IPS-15b (cell line): ENCODE measurements at regions not wholly inside any gene's neighbourhood (a gene's known extent, or its start where the extent isn't known, plus 50 kb on each side); places are given as distances from the start of the nearest gene placed in this dataset.
"Not testable (repeated sequence)": the region's sequence is repeated elsewhere in the genome, so short reads cannot be mapped to it uniquely, and the experiment has no call there.

Experiments used
- H3K27me3 ChIP-seq: one replicate; pipeline ENCODE4 v1.6.1; 2013; ENCODE audit warnings: low read length; ENCODE audit not compliant: control insufficient read depth, insufficient read depth
- H3K36me3 ChIP-seq: one replicate; pipeline ENCODE4 v1.6.1; 2013; ENCODE audit warnings: low read length; ENCODE audit not compliant: control insufficient read depth, insufficient read depth
- H3K4me1 ChIP-seq: one replicate; pipeline ENCODE4 v1.6.1; 2013; ENCODE audit warnings: mild to moderate bottlenecking, low read length; ENCODE audit not compliant: control insufficient read depth, insufficient read depth
- H3K4me3 ChIP-seq: one replicate; pipeline ENCODE4 v1.5.1; 2013; ENCODE audit warnings: low read depth, low read length
- H3K9ac ChIP-seq: one replicate; pipeline ENCODE4 v1.6.1; 2013; ENCODE audit warnings: low read depth, mild to moderate bottlenecking, low read length
- H3K9me3 ChIP-seq: one replicate; pipeline ENCODE4 v1.6.1; 2013; ENCODE audit warnings: mild to moderate bottlenecking, low read length; ENCODE audit not compliant: control insufficient read depth, insufficient read depth

DNA sequence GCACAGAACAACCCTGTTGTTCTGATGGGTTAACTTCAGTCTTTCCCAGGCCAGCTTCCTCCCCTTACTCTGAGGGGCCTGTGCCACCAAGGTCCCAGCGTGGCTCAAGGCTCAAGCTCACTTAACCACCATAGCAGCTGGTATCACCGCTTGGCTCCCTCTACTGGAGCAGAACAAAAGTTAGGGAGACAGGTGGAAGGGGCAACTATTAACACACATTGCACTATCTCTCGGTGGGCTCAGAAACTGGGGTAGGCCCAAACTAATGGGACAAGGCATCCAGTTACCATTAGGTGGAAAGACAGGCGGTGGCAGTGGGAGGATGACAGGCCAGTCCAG, 88.7 kb upstream of the ATL2 start:
- Histone ChIP-seq H3K9me3 (no peaks in the 10 kb centered on the region), H3K9ac (no peak overlapping the region), H3K4me1 (no peaks in the 10 kb centered on the region), H3K4me3 (no peak overlapping the region), H3K27me3 (no peaks in the 10 kb centered on the region), H3K36me3 (no peaks in the 10 kb centered on the region)

DNA sequence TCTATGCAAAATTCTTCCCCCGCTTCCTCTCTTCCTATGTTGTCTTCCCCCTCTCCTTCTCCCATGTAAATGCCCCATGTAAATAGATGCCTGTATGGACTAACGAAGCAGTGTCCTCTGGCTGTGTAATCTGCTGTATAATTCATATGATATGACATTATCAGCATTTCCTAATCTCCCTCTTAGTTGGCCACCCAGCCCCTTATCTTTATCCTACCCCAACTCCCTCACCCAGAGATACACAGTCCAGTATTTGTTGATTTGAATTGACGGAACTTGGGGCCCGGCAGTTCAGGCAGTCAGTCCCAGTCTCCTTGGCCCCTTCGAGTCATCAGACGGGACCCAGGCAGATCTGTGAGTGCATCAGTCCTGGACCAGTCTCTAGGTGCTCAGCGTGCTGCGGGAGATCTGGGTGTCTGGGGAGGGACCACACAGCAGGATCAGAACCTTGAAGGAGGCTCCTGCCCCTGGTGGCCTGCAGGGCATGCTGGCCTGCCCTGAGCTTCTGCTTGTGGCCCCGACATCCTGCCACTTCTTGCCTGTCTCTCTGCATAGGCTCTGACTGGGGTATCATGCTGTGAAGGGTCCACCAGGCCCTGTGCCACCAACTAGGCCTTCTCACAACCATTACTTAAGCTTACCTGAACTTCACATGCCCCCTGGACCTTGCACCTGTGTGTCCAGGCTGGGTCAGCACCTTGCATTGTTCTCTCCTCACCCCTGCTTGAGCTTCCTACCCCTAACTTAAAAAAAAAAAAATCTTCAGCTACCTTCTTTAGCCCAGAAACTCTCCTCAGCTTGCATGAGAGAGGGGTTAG, 88.1 kb upstream of the ATL2 start:
- Histone ChIP-seq H3K36me3 (no peaks in the 10 kb centered on the region), H3K4me1 (no peaks in the 10 kb centered on the region), H3K27me3 (no peaks in the 10 kb centered on the region), H3K4me3 (no peak overlapping the region), H3K9ac (no peak overlapping the region), H3K9me3 (no peaks in the 10 kb centered on the region)

DNA sequence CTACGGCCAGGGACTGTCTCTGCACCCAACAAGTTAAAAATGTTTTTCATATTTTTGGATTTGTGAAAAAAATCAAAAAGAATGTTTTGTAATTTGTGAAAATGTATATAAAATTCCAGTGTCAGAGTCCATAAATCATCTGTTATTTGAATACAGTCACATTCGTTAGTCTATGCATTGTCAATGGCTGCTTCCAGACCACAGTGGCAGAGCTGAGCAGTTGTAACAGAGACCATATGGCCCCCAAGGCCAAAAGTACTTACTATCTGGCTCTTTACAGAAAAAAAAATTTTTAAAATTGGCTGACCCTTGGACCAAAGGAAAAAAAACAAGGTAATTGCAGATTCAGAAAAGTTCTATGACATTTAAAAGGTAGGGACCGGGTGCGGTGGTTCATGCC, 86.7 kb upstream of the ATL2 start:
- H3K9ac ChIP-seq = no peak overlapping the region
- no peaks in the 10 kb centered on the region for H3K36me3 ChIP-seq
- H3K9me3 ChIP-seq = no peaks in the 10 kb centered on the region
- H3K27me3 ChIP-seq = no peaks in the 10 kb centered on the region
- H3K4me3 ChIP-seq = no peak overlapping the region
- no peaks in the 10 kb centered on the region for H3K4me1 ChIP-seq

DNA sequence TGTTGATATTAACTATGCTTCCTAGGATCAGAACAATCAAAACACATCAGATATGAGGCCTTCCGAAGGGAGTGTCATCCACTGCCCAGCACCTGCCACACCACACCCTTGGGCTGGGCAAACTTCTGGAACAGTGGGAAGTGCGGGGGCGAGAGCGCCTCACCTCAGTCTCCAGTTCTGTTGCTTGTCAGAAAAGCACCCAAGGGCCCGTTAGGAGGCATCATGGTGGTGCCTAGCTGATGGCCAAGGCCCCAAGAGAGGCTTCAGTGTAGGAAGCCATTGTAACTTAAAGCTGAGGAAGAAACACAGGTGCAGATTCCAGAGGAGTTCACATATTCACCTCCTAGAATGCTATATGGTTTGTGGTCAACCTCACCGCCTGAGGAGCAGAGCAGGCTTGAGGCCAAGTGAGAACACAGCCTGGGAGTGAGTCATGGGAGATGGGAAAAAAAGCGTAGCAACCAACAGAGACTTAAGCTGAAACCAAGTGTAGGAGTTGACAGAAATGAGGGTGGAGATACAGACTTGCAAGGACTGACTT, 85.1 kb upstream of the ATL2 start:
- H3K4me1 ChIP-seq = no peaks in the 10 kb centered on the region
- H3K9me3 ChIP-seq = no peaks in the 10 kb centered on the region
- H3K27me3 ChIP-seq = no peaks in the 10 kb centered on the region
- H3K9ac ChIP-seq = no peak overlapping the region
- no peak overlapping the region for H3K4me3 ChIP-seq
- no peaks in the 10 kb centered on the region for H3K36me3 ChIP-seq

DNA sequence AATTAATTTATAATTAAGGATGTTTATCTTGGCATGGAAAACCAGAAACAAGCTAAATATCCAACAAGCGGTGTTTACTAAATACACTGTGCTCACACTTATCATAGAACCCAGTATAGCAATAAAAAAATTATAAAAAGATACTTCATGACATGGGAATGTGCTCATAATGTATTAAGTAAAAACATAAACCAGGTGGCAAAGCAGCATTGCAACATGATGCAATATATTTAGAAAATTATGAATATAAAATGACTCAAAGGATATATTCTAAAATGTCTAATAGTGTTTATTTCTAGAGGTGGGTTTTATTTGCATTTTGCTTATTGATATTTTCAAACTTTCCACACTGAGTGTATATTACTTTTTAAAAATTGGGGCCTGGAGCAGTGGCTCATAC, 84.4 kb upstream of the ATL2 start:
- Histone ChIP-seq H3K4me1 (no peaks in the 10 kb centered on the region), H3K9me3 (no peaks in the 10 kb centered on the region), H3K9ac (no peak overlapping the region), H3K36me3 (no peaks in the 10 kb centered on the region), H3K27me3 (no peaks in the 10 kb centered on the region), H3K4me3 (no peak overlapping the region)

DNA sequence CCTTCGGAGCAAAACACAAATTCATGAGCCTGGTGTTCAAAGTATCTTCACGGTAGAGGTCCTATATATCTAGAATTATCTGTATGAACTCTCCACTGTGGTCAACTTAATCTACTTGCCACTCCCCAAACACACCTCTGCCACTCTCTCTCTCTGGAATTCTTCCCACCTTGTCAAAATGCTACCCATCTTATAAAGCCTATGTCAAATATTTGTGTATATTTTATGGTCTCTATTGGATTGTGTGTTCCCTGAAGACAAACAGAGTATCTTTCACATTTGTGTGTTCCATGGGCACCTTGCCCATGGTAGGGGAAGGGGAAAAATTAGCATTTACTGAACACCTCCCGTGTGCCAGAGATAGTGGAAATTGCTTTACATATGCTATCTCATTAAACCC, 83.2 kb upstream of the ATL2 start:
- Histone ChIP-seq H3K36me3 (no peaks in the 10 kb centered on the region), H3K9me3 (no peaks in the 10 kb centered on the region), H3K4me3 (no peak overlapping the region), H3K4me1 (no peaks in the 10 kb centered on the region), H3K9ac (no peak overlapping the region), H3K27me3 (no peaks in the 10 kb centered on the region)

DNA sequence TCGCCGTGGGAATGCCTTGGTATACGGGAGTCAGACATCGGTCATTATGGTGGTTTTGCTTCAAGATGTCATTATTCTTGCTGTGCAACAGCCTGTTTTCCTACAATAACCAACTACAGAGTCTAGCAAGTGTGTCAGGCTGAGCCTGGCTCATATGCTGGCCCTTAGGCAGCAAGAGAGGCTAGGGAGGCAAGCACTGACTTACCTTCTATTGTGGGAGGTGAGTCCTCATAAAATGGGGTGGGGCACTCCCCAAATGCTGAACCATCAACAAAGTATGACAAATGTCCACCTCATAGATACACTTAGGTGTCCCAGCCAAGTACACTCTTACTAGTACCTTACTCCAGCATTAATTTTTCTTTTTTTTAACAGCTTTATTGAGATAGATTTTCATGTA, 77.0 kb upstream of the ATL2 start:
- Histone ChIP-seq H3K9me3 (no peaks in the 10 kb centered on the region), H3K4me1 (no peaks in the 10 kb centered on the region), H3K27me3 (no peaks in the 10 kb centered on the region), H3K36me3 (no peaks in the 10 kb centered on the region), H3K9ac (no peak overlapping the region), H3K4me3 (no peak overlapping the region)

DNA sequence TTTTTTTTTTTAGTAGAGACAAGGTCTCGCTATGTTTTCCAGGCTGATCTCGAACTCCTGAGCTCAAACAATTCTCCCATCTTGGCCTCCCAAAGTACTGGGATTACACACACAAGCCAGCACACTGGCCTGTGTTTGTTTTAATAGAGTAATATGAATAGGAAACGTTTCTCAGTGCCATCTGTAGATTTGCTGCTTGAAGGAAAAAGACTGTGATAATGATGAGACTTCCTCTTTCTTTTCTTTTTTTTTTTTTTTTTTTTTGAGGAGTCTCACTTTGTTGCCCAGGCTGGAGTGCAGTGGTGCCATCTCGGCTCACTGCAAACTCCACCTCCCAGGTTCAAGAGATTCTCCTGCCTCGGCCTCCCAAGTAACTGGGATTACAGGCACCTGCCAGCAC, 74.7 kb upstream of the ATL2 start:
- not testable (repeated sequence) for H3K4me1 ChIP-seq, H3K4me3 ChIP-seq, H3K9ac ChIP-seq, H3K27me3 ChIP-seq, H3K36me3 ChIP-seq, H3K9me3 ChIP-seq

DNA sequence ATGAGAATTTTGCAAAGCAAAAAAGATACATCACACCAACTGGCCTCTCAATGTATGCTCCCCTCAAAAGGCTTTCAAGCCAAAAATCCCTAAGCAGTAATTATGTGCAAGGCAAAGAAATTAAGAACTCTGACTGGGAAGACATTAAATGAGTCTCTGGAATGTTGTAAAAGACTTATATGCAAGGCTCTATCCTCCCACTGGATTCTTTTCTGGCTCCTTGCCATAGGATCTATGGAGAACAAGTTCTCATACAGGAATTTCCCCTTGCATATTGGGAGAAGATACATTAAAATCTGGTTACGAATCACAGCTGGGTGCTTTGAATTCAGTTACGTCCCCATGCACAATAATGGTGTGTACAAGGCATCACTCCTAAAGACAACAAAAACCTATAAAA, 73.4 kb upstream of the ATL2 start:
- Histone ChIP-seq H3K27me3 (no peaks in the 10 kb centered on the region), H3K4me3 (no peak overlapping the region), H3K36me3 (no peaks in the 10 kb centered on the region), H3K4me1 (peaks cover 12% of the 10 kb centered on the region), H3K9me3 (no peaks in the 10 kb centered on the region), H3K9ac (no peak overlapping the region)

DNA sequence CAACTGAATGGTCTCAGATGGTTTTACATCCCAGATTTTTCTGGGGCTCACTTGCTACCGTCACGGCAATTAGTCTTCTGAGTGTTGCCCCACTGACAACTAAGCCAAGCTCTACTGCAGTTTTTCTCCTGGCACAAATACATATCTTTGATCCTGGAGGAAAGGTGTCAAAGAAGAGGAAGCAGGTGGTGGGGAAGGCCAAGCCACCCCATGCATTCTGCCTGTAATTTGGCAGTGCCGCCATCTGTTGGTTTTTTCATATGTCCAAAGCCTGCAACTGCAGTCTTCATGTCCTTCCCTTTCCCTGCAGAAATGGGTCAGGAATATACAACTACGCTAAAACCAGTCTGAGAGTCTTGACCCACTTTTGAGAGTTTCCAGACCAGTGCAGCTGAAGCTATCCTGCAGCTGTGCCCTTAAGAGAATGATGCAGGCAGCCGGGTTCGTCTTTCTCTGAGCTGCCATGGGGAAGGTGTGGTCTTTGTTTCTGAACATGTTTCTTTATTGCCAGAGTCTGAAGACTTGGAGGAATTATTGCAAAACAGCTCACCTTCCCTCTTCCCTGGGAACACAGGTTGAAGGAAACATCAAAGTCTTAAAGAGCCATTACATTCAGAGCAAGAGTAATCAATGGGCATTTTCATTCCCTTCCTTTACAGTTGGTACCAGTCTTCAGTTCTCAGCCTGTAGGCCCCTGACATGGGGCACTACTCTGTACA, 71.8 kb upstream of the ATL2 start:
- H3K36me3 ChIP-seq = no peaks in the 10 kb centered on the region
- no peaks in the 10 kb centered on the region for H3K27me3 ChIP-seq
- H3K9me3 ChIP-seq = no peaks in the 10 kb centered on the region
- H3K9ac ChIP-seq = no peak overlapping the region
- peaks cover 17% of the 10 kb centered on the region for H3K4me1 ChIP-seq
- H3K4me3 ChIP-seq = no peak overlapping the region

DNA sequence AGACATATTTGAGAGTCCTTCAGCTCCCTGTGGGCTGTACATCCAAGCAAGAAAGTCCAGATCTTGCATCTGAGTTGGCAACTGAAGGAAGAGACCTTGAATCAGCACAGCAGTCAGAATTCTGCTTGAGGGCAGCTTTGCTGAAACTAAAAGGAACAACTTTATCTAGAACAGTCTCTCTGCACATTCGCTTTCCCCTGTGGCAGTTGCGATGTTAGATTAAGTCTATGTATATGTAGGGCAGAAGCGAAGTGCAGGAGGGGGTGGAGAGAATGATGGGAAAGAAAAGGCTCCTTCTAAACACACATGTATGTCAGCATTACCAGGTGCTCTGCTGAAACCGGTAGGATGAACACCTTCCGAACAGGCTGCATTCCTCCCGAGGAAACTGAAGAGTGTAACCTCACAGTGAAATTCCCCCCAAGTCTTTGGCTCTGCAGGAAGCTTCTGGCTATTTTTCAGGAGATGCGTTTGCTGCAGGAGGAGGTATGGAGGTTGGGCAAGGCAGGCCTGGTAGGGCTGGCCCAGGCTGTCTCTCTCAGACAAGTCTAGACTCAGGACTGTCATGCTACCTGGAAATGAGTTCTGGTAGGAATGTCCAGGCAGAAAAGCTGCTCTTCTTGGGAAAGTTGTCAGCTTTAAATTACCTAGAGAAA, 70.0 kb upstream of the ATL2 start:
- H3K36me3 ChIP-seq = no peaks in the 10 kb centered on the region
- H3K9ac ChIP-seq = no peak overlapping the region
- H3K4me1 ChIP-seq = peaks cover 26% of the 10 kb centered on the region
- H3K9me3 ChIP-seq = no peaks in the 10 kb centered on the region
- no peak overlapping the region for H3K4me3 ChIP-seq
- no peaks in the 10 kb centered on the region for H3K27me3 ChIP-seq

DNA sequence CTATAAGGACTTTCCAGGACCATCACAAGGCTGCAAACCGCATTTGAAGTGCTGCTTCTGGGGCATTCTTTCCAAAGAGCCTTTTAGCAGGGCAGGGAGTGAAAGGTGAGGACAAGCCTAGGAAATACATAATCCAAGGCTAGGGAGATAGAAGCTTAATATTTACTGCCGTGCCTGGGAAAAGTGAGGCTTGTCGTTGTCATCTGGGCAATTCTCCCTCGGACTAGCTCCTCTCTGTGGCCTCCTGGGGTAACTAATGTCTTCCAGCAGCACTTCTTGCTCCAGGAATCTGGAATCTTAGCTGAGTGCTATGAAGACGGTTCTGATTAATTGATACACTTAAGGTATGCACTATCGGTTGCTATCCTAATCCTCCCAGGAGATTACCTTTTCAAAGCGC, 69.3 kb upstream of the ATL2 start:
- peaks cover 27% of the 10 kb centered on the region for H3K4me1 ChIP-seq

More for the DNA sequence above, 69.3 kb upstream of the ATL2 start:
- Histone ChIP-seq H3K9me3 (no peaks in the 10 kb centered on the region), H3K27me3 (no peaks in the 10 kb centered on the region), H3K9ac (no peak overlapping the region), H3K36me3 (no peaks in the 10 kb centered on the region), H3K4me3 (no peak overlapping the region)
